IMR-90 (cell line): ENCODE measurements at regions not wholly inside any gene's neighbourhood (a gene's known extent, or its start where the extent isn't known, plus 50 kb on each side); places are given as distances from the start of the nearest gene placed in this dataset.

ENCODE experiments used
- ATAC-seq: fragments of 200-7000 bp; cut with Tn5 transposase; 2 replicates; pipeline ENCODE4 v1.9.1; 2020; ENCODE audit warnings: low read depth, mild to moderate bottlenecking, moderate library complexity
- BruUV-seq: library from RNA; stranded (reverse); fragments of 400-500 nt; replicated peaks from 2 replicates; lab custom pipeline; 2021; lab: Mats Ljungman, UMichigan
- CTCF ChIA-PET: fragments of 300-600 bp; formaldehyde crosslinking; extraction: SDS; loops from one replicate; lab custom pipeline; 2021; ENCODE audit warnings: antibody characterized with exemption; lab: Yijun Ruan, JAX
- POLR2A ChIA-PET: fragments of 300-600 bp; sonication (Branson Sonifier 250); formaldehyde crosslinking; loops from one replicate; lab custom pipeline; 2022; ENCODE audit warnings: antibody characterized with exemption; ENCODE audit not compliant: unreplicated experiment; lab: Charles Lee
- DNase-seq: peaks from one replicate; pipeline ENCODE4 v3.0.0; 2013
- H2AFZ ChIP-seq: replicated peaks from 2 replicates; pipeline ENCODE3; 2013; ENCODE audit warnings: low read length, mild to moderate bottlenecking; ENCODE audit not compliant: poor library complexity
- H2AK5ac ChIP-seq: 2 replicates; pipeline ENCODE4 v1.6.1; 2013; ENCODE audit warnings: low read depth, low read length, inconsistent platforms
- H2AK9ac ChIP-seq: replicated peaks from 2 replicates; pipeline ENCODE3; 2013; ENCODE audit warnings: mild to moderate bottlenecking, low read depth, low read length, moderate library complexity; ENCODE audit not compliant: poor library complexity
- H2BK120ac ChIP-seq: 2 replicates; pipeline ENCODE4 v1.6.1; 2013; ENCODE audit warnings: low read depth, low read length, inconsistent platforms
- H2BK15ac ChIP-seq: 3 replicates; pipeline ENCODE4 v1.6.1; 2013; ENCODE audit warnings: low read depth, low read length, inconsistent platforms
- H2BK20ac ChIP-seq: 2 replicates; pipeline ENCODE4 v1.6.1; 2013; ENCODE audit warnings: low read depth, mild to moderate bottlenecking, inconsistent platforms, low read length, moderate library complexity
- H2BK5ac ChIP-seq: 2 replicates; pipeline ENCODE4 v1.6.1; 2013; ENCODE audit warnings: mild to moderate bottlenecking, low read depth, low read length, inconsistent platforms; ENCODE audit not compliant: poor library complexity, severe bottlenecking
- H3K14ac ChIP-seq: replicated peaks from 2 replicates; pipeline ENCODE4 v1.6.1; 2013; ENCODE audit warnings: low read depth, low read length, inconsistent platforms
- H3K18ac ChIP-seq: 2 replicates; pipeline ENCODE4 v1.6.1; 2013; ENCODE audit warnings: low read depth, low read length, control low read depth
- H3K23ac ChIP-seq: 2 replicates; pipeline ENCODE4 v1.6.1; 2013; ENCODE audit warnings: low read depth, low read length, inconsistent platforms
- H3K27ac ChIP-seq: 2 replicates; pipeline ENCODE4 v1.5.1; 2013; ENCODE audit warnings: mild to moderate bottlenecking, control low read depth, low read length; ENCODE audit not compliant: insufficient read depth
- H3K27me3 ChIP-seq: 2 replicates; pipeline ENCODE4 v1.6.1; 2013; ENCODE audit warnings: low read length; ENCODE audit not compliant: control insufficient read depth, insufficient read depth
- H3K36me3 ChIP-seq: 2 replicates; pipeline ENCODE4 v1.6.1; 2013; ENCODE audit warnings: low read length, mixed read lengths; ENCODE audit not compliant: control insufficient read depth, insufficient read depth
- H3K4ac ChIP-seq: 2 replicates; pipeline ENCODE4 v1.6.1; 2013; ENCODE audit warnings: low read depth, low read length, inconsistent platforms
- H3K4me1 ChIP-seq: 2 replicates; pipeline ENCODE4 v1.6.1; 2013; ENCODE audit warnings: low read length, mixed read lengths; ENCODE audit not compliant: control insufficient read depth, insufficient read depth
- H3K4me2 ChIP-seq: 2 replicates; pipeline ENCODE4 v1.6.1; 2013; ENCODE audit warnings: low read depth, mild to moderate bottlenecking, control low read depth, low read length, moderate library complexity
- H3K4me3 ChIP-seq: 2 replicates; pipeline ENCODE4 v1.5.1; 2013; ENCODE audit warnings: low read depth, mild to moderate bottlenecking, control low read depth, low read length, moderate library complexity; ENCODE audit not compliant: insufficient read depth
- H3K56ac ChIP-seq: 2 replicates; pipeline ENCODE4 v1.6.1; 2013; ENCODE audit warnings: low read length, inconsistent platforms; ENCODE audit not compliant: insufficient read depth; ENCODE audit errors: extremely low read depth
- H3K79me1 ChIP-seq, 2 experiments: 2 replicates each; pipeline ENCODE4 v1.6.1; 2013; ENCODE audit warnings: low read length in 2 of 2, inconsistent platforms in 1 of 2, low read depth in 1 of 2
- H3K9ac ChIP-seq: 2 replicates; pipeline ENCODE4 v1.6.1; 2013; ENCODE audit warnings: low read depth, low read length, control low read depth
- H3K9me1 ChIP-seq: 2 replicates; pipeline ENCODE4 v1.6.1; 2013; ENCODE audit warnings: low read length, inconsistent platforms; ENCODE audit not compliant: insufficient read depth
- H3K9me3 ChIP-seq: 2 replicates; pipeline ENCODE4 v1.6.1; 2013; ENCODE audit warnings: low read length; ENCODE audit not compliant: control insufficient read depth, insufficient read depth
- H4K20me1 ChIP-seq: 2 replicates; pipeline ENCODE4 v1.6.1; 2013; ENCODE audit warnings: low read length, inconsistent platforms; ENCODE audit not compliant: insufficient read depth
- H4K5ac ChIP-seq: 2 replicates; pipeline ENCODE4 v1.6.1; 2013; ENCODE audit warnings: mild to moderate bottlenecking, low read depth, low read length, control low read depth
- H4K8ac ChIP-seq, 2 experiments: 2 replicates each; pipeline ENCODE4 v1.6.1; 2013; ENCODE audit warnings: low read depth in 2 of 2, low read length in 2 of 2, control low read depth in 1 of 2, inconsistent platforms in 1 of 2
- H4K91ac ChIP-seq: 2 replicates; pipeline ENCODE4 v1.6.1; 2013; ENCODE audit warnings: low read depth, low read length, inconsistent platforms; ENCODE audit not compliant: insufficient read depth
- FOS ChIP-seq: fragments of 150-350 bp; IDR thresholded peaks from 2 replicates; pipeline ENCODE4 v1.6.1; 2016; ENCODE audit warnings: low read depth, low read length
- MAFK ChIP-seq: IDR thresholded peaks from 2 replicates; pipeline ENCODE4 v1.6.1; 2012; ENCODE audit warnings: low read depth, low read length, improper control_type of control experiment
- dilution Hi-C: fragments of 300-500 bp; cut with HindIII; formaldehyde crosslinking; loops from one replicate; pipeline ENCODE4 v1.14.3; 2018; ENCODE audit warnings: low sequenced_read_pairs; ENCODE audit not compliant: unreplicated experiment
- in situ Hi-C: fragments of 300-500 bp; cut with MboI; formaldehyde crosslinking; loops from 3 replicates; pipeline ENCODE4 v1.14.3; 2019; ENCODE audit warnings: low sequenced_read_pairs, inconsistent platforms, mixed read lengths
- intact Hi-C: fragments of 100-400 bp; cut with micrococcal nuclease; formaldehyde crosslinking; loops from 2 replicates; pipeline ENCODE4 v1.10.0; 2022

GRCh38 chr10:33529234-33529633 lies 194.8 kb upstream of the NRP1 start:
- in situ Hi-C loops: no loop called here
- Histone ChIP-seq H3K18ac (no peak overlapping the region), H2BK120ac (no peak overlapping the region)

More at GRCh38 chr10:33529234-33529633, 194.8 kb upstream of the NRP1 start:
- ATAC-seq: no peak
- H2BK20ac ChIP-seq: no peak overlapping the region
- no peak overlapping the region for H3K56ac ChIP-seq
- peaks cover 6% of the 10 kb centered on the region; the same call in 1 of the 2 replicates for H3K27me3 ChIP-seq
- CTCF ChIA-PET: no interaction called here
- no peak overlapping the region for H4K8ac ChIP-seq
- no peak overlapping the region for H2AK9ac ChIP-seq
- no peak overlapping the region for H2BK15ac ChIP-seq
- DNase-seq: no peak
- no peak overlapping the region for H3K4me2 ChIP-seq
- no peaks in the 10 kb centered on the region for H4K20me1 ChIP-seq
- H3K14ac ChIP-seq: no peak overlapping the region
- peaks cover 2% of the 10 kb centered on the region; the same call in 1 of the 2 replicates for H3K4me1 ChIP-seq
- H2AFZ ChIP-seq: no peak overlapping the region
- no peaks in the 10 kb centered on the region for H3K9me1 ChIP-seq
- TF ChIP-seq MAFK (peak; percentile 78), FOS (no peak)
- H3K4me3 ChIP-seq: no peak overlapping the region
- H4K91ac ChIP-seq: no peak overlapping the region
- dilution Hi-C loops: no loop called here
- no peaks in the 10 kb centered on the region for H3K36me3 ChIP-seq
- POLR2A ChIA-PET: no interaction called here
- no peaks in the 10 kb centered on the region for H3K79me1 ChIP-seq
- H3K4ac ChIP-seq: no peak overlapping the region
- no peak overlapping the region for H4K5ac ChIP-seq
- H3K9ac ChIP-seq: no peak overlapping the region
- no peak overlapping the region for H2AK5ac ChIP-seq
- no peak overlapping the region for H3K27ac ChIP-seq
- H2BK5ac ChIP-seq: no peak overlapping the region
- H3K9me3 ChIP-seq: peaks cover 3% of the 10 kb centered on the region; the same call in 1 of the 2 replicates
- H3K23ac ChIP-seq: no peak overlapping the region
- BruUV-seq: no TSS peak
- intact Hi-C loops: loop anchor here (5.0 kb wide), 1 partner anchor 192 kb away; no protein-coding TSS in a partner anchor
